HepG2 (cell line): ENCODE measurements at regions not wholly inside any gene's neighbourhood (a gene's known extent, or its start where the extent isn't known, plus 50 kb on each side); places are given as distances from the start of the nearest gene placed in this dataset.
A peak's percentile ranks its signal among the peaks of the same experiment; 100 is the strongest.

Experiments
- ATAC-seq: fragments of 200-7000 bp; cut with Tn5 transposase; 3 replicates; pipeline ENCODE4 v1.9.1; 2020; ENCODE audit warnings: mild to moderate bottlenecking, moderate library complexity
- BruUV-seq: library from RNA; stranded (reverse); fragments of 400-500 nt; replicated peaks from 2 replicates; lab custom pipeline; 2021; lab: Mats Ljungman, UMichigan
- CTCF ChIA-PET: fragments of 300-600 bp; formaldehyde crosslinking; extraction: SDS; loops from one replicate; lab custom pipeline; 2021; ENCODE audit warnings: low total read pairs, inconsistent platforms, low intra/inter-chr PET ratio; lab: Yijun Ruan, JAX
- POLR2A ChIA-PET: fragments of 350-600 bp; sonication (Branson Sonifier 250); formaldehyde crosslinking; loops from one replicate; lab custom pipeline; 2020; ENCODE audit warnings: antibody characterized with exemption, inconsistent platforms; lab: Yijun Ruan, JAX
- DNase-seq: peaks from one replicate; pipeline ENCODE4 v3.0.0-alpha.2; 2015; ENCODE audit warnings: low spot score
- FAIRE-seq: peaks from 3 replicates; lab custom pipeline; 2011; peaks lifted over from hg19 to GRCh38; lab: Jason Lieb, UNC
- H2AFZ ChIP-seq: one replicate; pipeline ENCODE4 v1.6.1; 2011; ENCODE audit warnings: low read length, inconsistent platforms
- H3K27ac ChIP-seq: fragments of 300-600 bp; 3 replicates; pipeline ENCODE4 v1.8.0; 2011; ENCODE audit warnings: mixed run types, mild to moderate bottlenecking, mixed read lengths, low read length, inconsistent platforms; ENCODE audit not compliant: insufficient read depth; ENCODE audit errors: extremely low read length
- H3K27me3 ChIP-seq, 2 experiments: fragments of 200-600 bp in 1 of 2; 2 replicates in 1 of 2; 3 replicates in 1 of 2; pipeline versions ENCODE4 v1.6.0 to v1.8.0; 2011; ENCODE audit warnings: low read length in 2 of 2, mild to moderate bottlenecking in 2 of 2, moderate library complexity in 2 of 2, inconsistent platforms in 1 of 2; ENCODE audit not compliant: insufficient read depth in 2 of 2, control insufficient read depth in 1 of 2
- H3K36me3 ChIP-seq, 2 experiments: fragments of 200-600 bp in 1 of 2; replicated peaks in 1 of 2; 2 replicates in 1 of 2; 3 replicates in 1 of 2; pipeline versions ENCODE4 v1.5.1 to v1.8.0; 2011; ENCODE audit warnings: low read length in 2 of 2, inconsistent platforms in 1 of 2; ENCODE audit not compliant: insufficient read depth in 2 of 2, control insufficient read depth in 1 of 2
- H3K4me1 ChIP-seq: 2 replicates; pipeline ENCODE4 v1.5.1; 2012; ENCODE audit warnings: low read length, inconsistent platforms; ENCODE audit not compliant: insufficient read depth
- H3K4me2 ChIP-seq: 2 replicates; pipeline ENCODE4 v1.6.0; 2011; ENCODE audit warnings: low read depth, low read length, inconsistent platforms
- H3K4me3 ChIP-seq, 3 experiments: fragments of 200-600 bp in 1 of 3; sonication (generic), shearing (Covaris generic) in 1 of 3; replicated peaks in 1 of 3; 2 replicates each; pipeline ENCODE4 v1.5.1; 2011 to 2016; ENCODE audit warnings: low read length in 3 of 3, inconsistent platforms in 2 of 3, low read depth in 2 of 3, mild to moderate bottlenecking in 2 of 3, control low read depth in 1 of 3, mixed read lengths in 1 of 3; ENCODE audit not compliant: insufficient read depth in 1 of 3
- H3K79me2 ChIP-seq: one replicate; pipeline ENCODE4 v1.6.1; 2011; ENCODE audit warnings: low read length, inconsistent platforms; ENCODE audit not compliant: insufficient read depth
- H3K9ac ChIP-seq: 2 replicates; pipeline ENCODE4 v1.6.0; 2011; ENCODE audit warnings: mild to moderate bottlenecking, low read depth, low read length, inconsistent platforms; ENCODE audit not compliant: insufficient read depth
- H3K9me3 ChIP-seq: 2 replicates; pipeline ENCODE4 v1.5.1; 2012; ENCODE audit warnings: mild to moderate bottlenecking, low read length
- H4K20me1 ChIP-seq: 2 replicates; pipeline ENCODE4 v1.6.0; 2011; ENCODE audit warnings: inconsistent platforms, mild to moderate bottlenecking, low read length, moderate library complexity; ENCODE audit not compliant: insufficient read depth
- ATAD3A ChIP-seq: sonication (generic); formaldehyde crosslinking; IDR thresholded peaks from 2 replicates; pipeline ENCODE4 v1.4.0; 2020; ENCODE audit warnings: missing genetic modification reagents
- BRD4 ChIP-seq: sonication (generic); formaldehyde crosslinking; IDR thresholded peaks from 2 replicates; pipeline ENCODE4 v1.4.0; 2020; ENCODE audit warnings: missing genetic modification reagents
- HNRNPH1 ChIP-seq: fragments of 200-400 bp; formaldehyde crosslinking; optimal IDR thresholded peaks from 2 replicates; pipeline ENCODE3; 2017; ENCODE audit warnings: mild to moderate bottlenecking, low read depth, low read length
- HNRNPLL ChIP-seq: fragments of 200-400 bp; formaldehyde crosslinking; IDR thresholded peaks from 2 replicates; pipeline ENCODE4 v1.6.1; 2017; ENCODE audit warnings: mild to moderate bottlenecking, low read depth, low read length; ENCODE audit not compliant: poor library complexity, severe bottlenecking
- MZF1 ChIP-seq: sonication (generic); formaldehyde crosslinking; IDR thresholded peaks from 2 replicates; pipeline ENCODE4 v1.8.1; 2023; ENCODE audit warnings: mild to moderate bottlenecking, missing genetic modification reagents, borderline replicate concordance
- SALL1 ChIP-seq: sonication (generic); formaldehyde crosslinking; IDR thresholded peaks from 2 replicates; pipeline ENCODE4 v1.8.0; 2022; ENCODE audit warnings: mild to moderate bottlenecking, missing genetic modification reagents
- SMYD3 ChIP-seq: sonication (generic); formaldehyde crosslinking; IDR thresholded peaks from 2 replicates; pipeline ENCODE4 v1.8.1; 2023; ENCODE audit warnings: mild to moderate bottlenecking, missing genetic modification reagents
- SNAI1 ChIP-seq: sonication (generic); formaldehyde crosslinking; IDR thresholded peaks from 2 replicates; pipeline ENCODE4 v1.5.0; 2020; ENCODE audit warnings: mild to moderate bottlenecking, missing genetic modification reagents, borderline replicate concordance
- SOX13 ChIP-seq, 3 experiments: fragments of 450-650 bp in 1 of 3; sonication (generic) in 1 of 3; formaldehyde crosslinking in 1 of 3; IDR thresholded peaks in 2 of 3; conservative IDR thresholded peaks in 1 of 3; 2 replicates each; pipeline versions ENCODE4 v1.5.0 to v1.6.1; 2016 to 2020; ENCODE audit warnings: antibody characterized with exemption in 1 of 3, mild to moderate bottlenecking in 1 of 3, missing compliant biosample characterization in 1 of 3, missing genetic modification reagents in 1 of 3, moderate library complexity in 1 of 3
- TSC22D2 ChIP-seq: sonication (generic); formaldehyde crosslinking; IDR thresholded peaks from 2 replicates; pipeline ENCODE4 v1.5.1; 2020; ENCODE audit warnings: missing genetic modification reagents, mild to moderate bottlenecking, borderline replicate concordance
- ZFP36L1 ChIP-seq: sonication (generic); formaldehyde crosslinking; IDR thresholded peaks from 2 replicates; pipeline ENCODE4 v1.8.0; 2022; ENCODE audit warnings: mild to moderate bottlenecking, missing genetic modification reagents, moderate library complexity
- ZMYM2 ChIP-seq: sonication (generic); formaldehyde crosslinking; IDR thresholded peaks from 2 replicates; pipeline ENCODE4 v1.8.0; 2022; ENCODE audit warnings: mild to moderate bottlenecking, missing genetic modification reagents
- ZNF749 ChIP-seq: sonication (generic); formaldehyde crosslinking; IDR thresholded peaks from 2 replicates; pipeline ENCODE4 v1.8.0; 2022; ENCODE audit warnings: mild to moderate bottlenecking, missing genetic modification reagents, moderate library complexity, borderline replicate concordance
- ZSCAN9 ChIP-seq: IDR thresholded peaks from 2 replicates; pipeline ENCODE4 v1.6.1; 2016; ENCODE audit warnings: borderline replicate concordance
- WGBS: methylation state at CpG from one replicate; pipeline ENCODE4 v1.1.6; 2017; ENCODE audit warnings: low lambda C conversion rate; 5-methylcytosine and 5-hydroxymethylcytosine counted together
- in situ Hi-C: cut with HindIII; loops from 2 replicates; pipeline ENCODE4 v1.10.0; 2017; ENCODE audit warnings: low pct_unique_long_range_greater_than_20kb; ENCODE audit not compliant: extremely low pct_ligation_motif_present
- intact Hi-C: fragments of 100-400 bp; cut with micrococcal nuclease; formaldehyde crosslinking; loops from one replicate; pipeline ENCODE4 v1.10.0; 2022; ENCODE audit not compliant: unreplicated experiment
- TF ChIP-seq, protein P1 (sequence below): IDR thresholded peaks from 2 replicates; pipeline ENCODE4 v1.6.1; 2016; ENCODE audit warnings: mild to moderate bottlenecking, missing biosample characterization, missing genetic modification reagents

DNA sequence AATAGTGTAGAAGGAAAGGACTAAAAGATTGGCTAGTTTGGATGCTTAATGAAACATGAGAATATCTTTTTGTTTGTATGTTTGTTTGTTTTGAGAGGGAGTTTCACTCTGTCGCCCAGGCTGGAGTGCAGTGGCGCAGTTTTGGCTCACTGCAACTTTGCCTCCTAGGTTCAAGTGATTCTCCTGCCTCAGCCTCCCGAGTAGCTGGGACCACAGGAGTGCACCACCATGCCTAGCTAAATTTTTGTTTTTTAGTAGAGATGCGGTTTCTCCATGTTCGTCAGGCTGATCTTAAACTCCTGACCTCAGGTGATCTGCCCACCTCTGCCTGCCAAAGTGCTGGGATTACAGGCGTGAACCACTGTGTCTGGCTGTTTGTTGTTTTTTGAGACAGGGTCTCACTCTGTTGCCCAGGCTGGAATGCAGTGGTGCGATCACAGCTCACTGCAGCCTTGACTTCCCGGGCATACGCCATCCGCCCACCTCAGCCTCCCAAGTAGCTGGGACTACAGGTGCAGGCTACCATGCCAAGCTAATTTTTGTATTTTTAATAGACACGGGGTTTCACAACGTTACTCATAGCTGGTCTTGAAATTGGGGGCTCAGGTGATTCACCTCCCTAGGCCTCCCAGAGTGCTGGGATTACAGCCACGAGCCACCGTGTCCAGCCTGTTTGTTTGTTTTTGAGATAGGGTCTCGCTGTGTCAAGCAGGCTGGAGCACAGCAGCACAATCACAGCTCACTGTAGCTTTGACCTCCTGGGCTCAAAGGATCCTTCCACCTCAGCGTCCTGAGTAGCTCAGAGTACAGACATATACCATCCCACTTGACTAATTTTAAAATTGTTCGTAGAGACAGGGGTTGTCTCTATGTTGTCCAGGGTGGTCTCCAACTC lies 209.2 kb downstream of the MYCN start:
- ATAC-seq (peak; percentile 46), FAIRE-seq (no peak), DNase-seq (no peak)
- Histone ChIP-seq H2AFZ (no peak overlapping the region), H4K20me1 (no peaks in the 10 kb centered on the region), H3K9ac (no peak overlapping the region), H3K27ac (no peak overlapping the region), H3K9me3 (no peaks in the 10 kb centered on the region), H3K36me3 (no peaks in the 10 kb centered on the region), H3K4me2 (no peak overlapping the region), H3K27me3 (no peaks in the 10 kb centered on the region), H3K4me1 (no peaks in the 10 kb centered on the region), H3K79me2 (no peaks in the 10 kb centered on the region), H3K4me3 (no peak overlapping the region)
- BruUV-seq, result no TSS peak
- CTCF ChIA-PET, result no interaction called here
- WGBS, result 40% methylated on average over 17 of the region's 17 CpGs
- in situ Hi-C loops (no loop called here), intact Hi-C loops (no loop called here)
- POLR2A ChIA-PET, result no interaction called here
- TF ChIP-seq MZF1 (CRISPR knock-in tag) (no peak), ATAD3A (CRISPR knock-in tag) (no peak), BRD4 (CRISPR knock-in tag) (no peak), SOX13 (IDR thresholded peaks at IDR 0.05) (no peak), SOX13 (CRISPR knock-in tag; conservative IDR thresholded peaks at IDR 0.05 in 1 of 2, IDR thresholded peaks at IDR 0.05 in 1 of 2) (no peak), ZNF749 (CRISPR knock-in tag) (no peak), SALL1 (CRISPR knock-in tag) (no peak), TSC22D2 (CRISPR knock-in tag) (no peak), SNAI1 (CRISPR knock-in tag) (no peak), HNRNPH1 (no peak), ZMYM2 (no peak), HNRNPLL (no peak), SMYD3 (CRISPR knock-in tag) (no peak), ZFP36L1 (CRISPR knock-in tag) (no peak), ZSCAN9 (CRISPR knock-in tag) (no peak)
- TF ChIP-seq, protein P1, sequence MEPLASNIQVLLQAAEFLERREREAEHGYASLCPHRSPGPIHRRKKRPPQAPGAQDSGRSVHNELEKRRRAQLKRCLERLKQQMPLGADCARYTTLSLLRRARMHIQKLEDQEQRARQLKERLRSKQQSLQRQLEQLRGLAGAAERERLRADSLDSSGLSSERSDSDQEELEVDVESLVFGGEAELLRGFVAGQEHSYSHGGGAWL (CRISPR knock-in tag), result no peak
